Thymus (tissue), 11 donors: ENCODE measurements at regions not wholly inside any gene's neighbourhood (a gene's known extent, or its start where the extent isn't known, plus 50 kb on each side); places are given as distances from the start of the nearest gene placed in this dataset.
"Not testable (repeated sequence)": the region's sequence is repeated elsewhere in the genome, so short reads cannot be mapped to it uniquely, and the experiment has no call there.

Source experiments
- DNase-seq, 9 donors: peaks; one replicate each; pipeline ENCODE4 v3.0.0-alpha.2; 2013; ENCODE audit warnings: low spot score in 9 of 9, low read depth in 6 of 9, missing footprints in 1 of 9
- H3K27ac ChIP-seq, 2 donors: one replicate each; pipeline ENCODE4 v1.5.1; 2013; ENCODE audit warnings: control low read depth in 1 of 2, low read depth in 1 of 2, low read length in 1 of 2, mild to moderate bottlenecking in 1 of 2, moderate library complexity in 1 of 2
- H3K27me3 ChIP-seq, 2 donors: one replicate each; pipeline ENCODE4 v1.5.1; 2013; ENCODE audit warnings: low read length in 1 of 2; ENCODE audit not compliant: control insufficient read depth in 2 of 2, insufficient read depth in 1 of 2
- H3K36me3 ChIP-seq, 2 donors: one replicate each; pipeline ENCODE4 v1.5.1; 2013; ENCODE audit warnings: low read length in 1 of 2, mild to moderate bottlenecking in 1 of 2, moderate library complexity in 1 of 2; ENCODE audit not compliant: control insufficient read depth in 2 of 2, insufficient read depth in 2 of 2
- H3K4me1 ChIP-seq, 2 donors: one replicate each; pipeline ENCODE4 v1.5.1; 2013; ENCODE audit warnings: low read length in 2 of 2; ENCODE audit not compliant: control insufficient read depth in 2 of 2, insufficient read depth in 2 of 2
- H3K4me3 ChIP-seq, 2 donors: one replicate each; pipeline ENCODE4 v1.5.1; 2013; ENCODE audit warnings: low read length in 2 of 2, control low read depth in 1 of 2, mild to moderate bottlenecking in 1 of 2
- H3K9me3 ChIP-seq, 2 donors: one replicate each; pipeline ENCODE4 v1.5.1; 2013; ENCODE audit warnings: low read length in 1 of 2, mild to moderate bottlenecking in 1 of 2; ENCODE audit not compliant: control insufficient read depth in 2 of 2, insufficient read depth in 1 of 2
- WGBS: extraction: QIAGEN DNeasy Blood & Tissue Kit; methylation state at CpG from one replicate; pipeline ENCODE4 v1.1.7; 2013; 5-methylcytosine and 5-hydroxymethylcytosine counted together
- donor health status: healthy.

GRCh38 chr18:45344680-45345079, 270.6 kb upstream of the SLC14A2 start:
- H3K4me1 ChIP-seq, H3K9me3 ChIP-seq, H3K27me3 ChIP-seq, H3K36me3 ChIP-seq, H3K4me3 ChIP-seq, DNase-seq, H3K27ac ChIP-seq: not testable (repeated sequence)
- 98% methylated on average over 6 of the region's 6 CpGs for WGBS

- DNase-seq: no peak
Observed at GRCh38 chr18:45349019-45349418, 266.3 kb upstream of the SLC14A2 start.

DNA sequence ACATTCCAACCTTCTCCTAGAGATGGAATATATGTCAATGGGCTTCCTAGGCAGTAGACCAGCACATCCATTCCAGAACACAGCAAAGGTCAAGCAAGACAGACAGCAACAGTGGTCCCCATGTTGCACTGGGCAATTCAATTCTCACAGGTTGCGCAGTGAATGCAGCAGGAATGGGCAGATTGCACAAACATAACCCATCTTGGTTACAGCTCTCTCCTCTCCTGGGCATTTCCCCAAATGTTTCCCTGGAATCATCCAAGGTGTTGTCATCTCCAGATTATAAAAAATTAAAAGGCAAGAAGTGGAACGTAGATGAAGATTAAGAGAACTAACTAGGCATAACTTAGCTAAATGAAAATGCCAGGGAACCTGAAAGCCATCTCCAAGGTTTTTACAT, 265.8 kb upstream of the SLC14A2 start:
- 96% methylated on average over 2 of the region's 2 CpGs for WGBS
- Histone ChIP-seq H3K9me3 (no peaks in the 10 kb centered on the region), H3K36me3 (no peaks in the 10 kb centered on the region), H3K4me1 (no peaks in the 10 kb centered on the region), H3K4me3 (no peak overlapping the region), H3K27me3 (no peaks in the 10 kb centered on the region), H3K27ac (no peak overlapping the region)
- DNase-seq: no peak

More at GRCh38 chr18:45349019-45349418, 266.3 kb upstream of the SLC14A2 start:
- Histone ChIP-seq H3K9me3 (no peaks in the 10 kb centered on the region), H3K27ac (no peak overlapping the region), H3K36me3 (no peaks in the 10 kb centered on the region), H3K4me1 (no peaks in the 10 kb centered on the region), H3K4me3 (no peak overlapping the region), H3K27me3 (no peaks in the 10 kb centered on the region)
- 94% methylated on average over 4 of the region's 4 CpGs for WGBS

DNA sequence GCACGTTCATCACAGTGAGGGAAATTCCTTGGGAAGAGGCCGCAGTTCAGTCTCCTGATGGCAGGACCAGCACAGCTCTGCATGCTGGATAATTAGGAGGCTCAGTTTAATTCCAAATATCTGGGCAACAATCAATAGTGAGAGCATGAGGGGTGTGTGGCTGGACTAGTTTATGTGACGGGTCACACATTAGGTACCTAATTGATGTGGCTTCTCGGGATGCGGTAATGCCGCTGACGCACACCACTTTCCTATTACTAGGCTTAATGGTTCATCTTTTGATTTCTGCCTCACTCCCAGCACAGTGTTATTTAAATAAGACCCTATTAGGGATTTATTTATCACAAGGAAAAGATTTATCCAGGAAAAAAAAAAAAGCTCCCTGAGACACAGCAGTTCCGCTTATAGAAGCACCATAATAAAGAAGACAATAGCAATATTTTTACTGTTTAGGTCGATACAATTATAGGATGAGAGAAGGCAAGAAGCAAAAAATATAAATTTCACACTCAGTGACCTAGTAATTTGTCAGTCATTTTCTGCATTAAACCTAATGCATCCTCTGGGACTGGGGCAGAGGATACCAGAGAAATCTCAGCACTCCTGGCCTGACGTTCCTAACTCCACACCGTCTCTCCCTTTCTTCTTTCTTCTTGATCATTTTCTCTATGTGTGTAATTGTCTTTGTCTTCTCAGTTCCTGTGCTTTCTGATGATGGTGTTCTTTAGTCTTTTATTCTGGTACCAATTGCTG, 264.7 kb upstream of the SLC14A2 start:
- H3K4me3 ChIP-seq: no peak overlapping the region
- H3K27ac ChIP-seq: no peak overlapping the region
- no peaks in the 10 kb centered on the region for H3K4me1 ChIP-seq
- no peaks in the 10 kb centered on the region for H3K36me3 ChIP-seq
- WGBS: 97% methylated on average over 11 of the region's 11 CpGs
- H3K9me3 ChIP-seq: no peaks in the 10 kb centered on the region
- DNase-seq: no peak
- no peaks in the 10 kb centered on the region for H3K27me3 ChIP-seq

DNA sequence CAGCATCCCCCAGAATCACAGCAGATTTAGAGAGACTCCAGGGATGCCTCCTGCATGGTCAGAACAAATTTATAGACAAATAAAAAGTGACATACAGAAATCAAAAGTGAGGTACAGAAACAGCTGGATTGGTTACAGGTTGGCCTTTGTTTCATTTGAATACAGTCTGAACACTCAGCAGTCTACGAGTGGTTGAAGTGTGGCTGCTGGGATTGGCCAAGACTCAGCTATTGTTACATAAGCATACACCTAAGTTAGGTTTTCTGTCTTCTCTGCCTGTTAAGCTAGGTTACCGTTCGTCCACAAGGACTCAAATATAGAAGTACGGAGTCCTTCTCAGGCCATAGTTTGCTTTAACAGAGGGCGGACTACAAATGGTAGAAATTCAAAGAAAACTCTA, 262.4 kb upstream of the SLC14A2 start:
- DNase-seq: no peak
- no peak overlapping the region for H3K27ac ChIP-seq
- H3K4me1 ChIP-seq: no peaks in the 10 kb centered on the region
- no peak overlapping the region for H3K4me3 ChIP-seq
- 98% methylated on average over 5 of the region's 5 CpGs for WGBS
- no peaks in the 10 kb centered on the region for H3K36me3 ChIP-seq
- H3K9me3 ChIP-seq: no peaks in the 10 kb centered on the region
- no peaks in the 10 kb centered on the region for H3K27me3 ChIP-seq

DNA sequence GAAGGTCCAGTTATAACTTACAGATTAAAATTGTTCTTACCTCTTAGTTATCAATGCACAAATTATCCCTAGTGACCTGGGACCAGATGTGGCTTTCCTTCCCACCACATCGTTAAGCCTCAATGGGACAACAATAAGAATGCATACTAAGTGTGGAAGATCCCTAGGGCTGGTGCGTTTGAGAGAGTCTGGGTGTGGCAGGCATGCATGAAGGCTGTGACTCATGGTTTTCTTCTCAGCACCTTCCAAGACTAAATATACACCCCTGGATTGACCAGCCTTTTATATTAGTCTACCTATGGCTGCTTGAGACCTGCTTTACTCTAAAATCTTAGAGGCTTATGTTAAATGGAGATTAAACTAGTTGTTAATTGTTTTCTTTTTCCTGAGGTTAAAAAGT, 261.7 kb upstream of the SLC14A2 start:
- H3K9me3 ChIP-seq: no peaks in the 10 kb centered on the region
- no peaks in the 10 kb centered on the region for H3K27me3 ChIP-seq
- no peak overlapping the region for H3K27ac ChIP-seq
- no peak for DNase-seq
- no peak overlapping the region for H3K4me3 ChIP-seq
- H3K4me1 ChIP-seq: no peaks in the 10 kb centered on the region
- H3K36me3 ChIP-seq: no peaks in the 10 kb centered on the region
- 96% methylated on average over 2 of the region's 2 CpGs for WGBS

- DNase-seq: no peak
- no peaks in the 10 kb centered on the region for H3K36me3 ChIP-seq
- H3K27me3 ChIP-seq: no peaks in the 10 kb centered on the region
- H3K4me1 ChIP-seq: no peaks in the 10 kb centered on the region
- H3K4me3 ChIP-seq: no peak overlapping the region
- H3K27ac ChIP-seq: no peak overlapping the region
- 93% methylated on average over 2 of the region's 2 CpGs for WGBS
- no peaks in the 10 kb centered on the region for H3K9me3 ChIP-seq
Observed at GRCh38 chr18:45355944-45356520, 259.2 kb upstream of the SLC14A2 start.

GRCh38 chr18:45357686-45358470, 257.4 kb upstream of the SLC14A2 start:
- no peak for DNase-seq
- 83% methylated on average over 5 of the region's 5 CpGs for WGBS

GRCh38 chr18:45359275-45360009, 255.8 kb upstream of the SLC14A2 start:
- Histone ChIP-seq H3K4me1 (no peaks in the 10 kb centered on the region), H3K4me3 (no peak overlapping the region), H3K27me3 (no peaks in the 10 kb centered on the region), H3K36me3 (no peaks in the 10 kb centered on the region), H3K27ac (no peak overlapping the region), H3K9me3 (no peaks in the 10 kb centered on the region)
- 96% methylated on average over 7 of the region's 7 CpGs for WGBS
- DNase-seq: no peak

More at GRCh38 chr18:45357686-45358470, 257.4 kb upstream of the SLC14A2 start:
- Histone ChIP-seq H3K9me3 (no peaks in the 10 kb centered on the region), H3K36me3 (no peaks in the 10 kb centered on the region), H3K27me3 (no peaks in the 10 kb centered on the region), H3K4me3 (no peak overlapping the region), H3K27ac (no peak overlapping the region), H3K4me1 (no peaks in the 10 kb centered on the region)
